ENCODE measurements at regions not wholly inside any gene's neighbourhood (a gene's known extent, or its start where the extent isn't known, plus 50 kb on each side); places are given as distances from the start of the nearest gene placed in this dataset.

DNA sequence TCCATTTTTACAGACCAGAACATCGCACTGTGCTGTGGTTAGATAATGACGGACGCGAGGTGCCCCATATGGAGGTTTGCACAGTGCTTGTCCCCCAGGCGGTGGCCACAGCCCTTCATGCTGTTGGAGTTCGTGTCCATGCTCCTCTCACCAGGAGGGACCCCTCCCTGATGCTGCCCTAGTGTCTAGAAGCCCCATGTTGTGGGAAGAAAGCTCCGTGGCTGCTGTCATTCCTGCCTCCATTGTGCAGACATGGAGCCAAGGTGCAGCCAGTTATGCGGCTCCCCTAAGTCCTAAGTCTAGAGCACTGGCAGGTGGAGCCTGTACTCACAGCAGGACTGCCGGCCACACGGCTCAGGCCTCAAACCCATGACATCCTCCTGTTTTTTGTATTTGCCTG, 464.9 kb downstream of the EIPR1 start:
- Mint-ChIP-seq H3K4me1 (peaks cover 6% of the 10 kb centered on the region), H3K9me3 (peaks cover 5% of the 10 kb centered on the region), H3K36me3 (ENCODE audit: low read depth) (no peaks in the 10 kb centered on the region), H3K27me3 (ENCODE audit: low read depth) (no peaks in the 10 kb centered on the region), H3K27ac (ENCODE audit: unreplicated experiment) (no peak overlapping the region), H3K4me3 (no peak overlapping the region)
- DNase-seq (ENCODE audit: low read depth, low spot score) = no peak
- TF ChIP-seq, protein P1, sequence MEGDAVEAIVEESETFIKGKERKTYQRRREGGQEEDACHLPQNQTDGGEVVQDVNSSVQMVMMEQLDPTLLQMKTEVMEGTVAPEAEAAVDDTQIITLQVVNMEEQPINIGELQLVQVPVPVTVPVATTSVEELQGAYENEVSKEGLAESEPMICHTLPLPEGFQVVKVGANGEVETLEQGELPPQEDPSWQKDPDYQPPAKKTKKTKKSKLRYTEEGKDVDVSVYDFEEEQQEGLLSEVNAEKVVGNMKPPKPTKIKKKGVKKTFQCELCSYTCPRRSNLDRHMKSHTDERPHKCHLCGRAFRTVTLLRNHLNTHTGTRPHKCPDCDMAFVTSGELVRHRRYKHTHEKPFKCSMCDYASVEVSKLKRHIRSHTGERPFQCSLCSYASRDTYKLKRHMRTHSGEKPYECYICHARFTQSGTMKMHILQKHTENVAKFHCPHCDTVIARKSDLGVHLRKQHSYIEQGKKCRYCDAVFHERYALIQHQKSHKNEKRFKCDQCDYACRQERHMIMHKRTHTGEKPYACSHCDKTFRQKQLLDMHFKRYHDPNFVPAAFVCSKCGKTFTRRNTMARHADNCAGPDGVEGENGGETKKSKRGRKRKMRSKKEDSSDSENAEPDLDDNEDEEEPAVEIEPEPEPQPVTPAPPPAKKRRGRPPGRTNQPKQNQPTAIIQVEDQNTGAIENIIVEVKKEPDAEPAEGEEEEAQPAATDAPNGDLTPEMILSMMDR (conservative IDR thresholded peaks at IDR 0.05) = no peak

DNA sequence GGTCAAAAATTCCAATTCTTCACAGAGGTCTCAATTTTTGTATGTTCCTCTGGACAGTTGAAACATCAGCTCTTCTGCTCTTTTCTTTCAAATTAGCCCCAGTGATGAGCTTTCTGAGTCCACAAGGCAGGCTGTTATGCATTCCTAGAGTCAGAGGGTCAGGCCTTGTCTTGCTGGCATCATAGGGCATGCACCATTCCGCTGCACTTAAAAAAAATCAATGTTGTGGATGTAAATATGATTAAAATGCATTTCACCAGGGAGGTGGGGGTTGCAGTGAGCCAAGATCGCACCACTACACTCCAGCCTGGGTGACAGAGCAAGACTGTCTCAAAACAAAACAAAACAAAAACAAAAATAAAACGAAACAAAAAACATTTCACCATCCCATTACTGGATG, 465.3 kb downstream of the EIPR1 start:
- TF ChIP-seq, protein P1 (conservative IDR thresholded peaks at IDR 0.05) = no peak
- no peak overlapping the region for H3K4me3 Mint-ChIP-seq
- H3K36me3 Mint-ChIP-seq (ENCODE audit: low read depth) = no peaks in the 10 kb centered on the region
- H3K27me3 Mint-ChIP-seq (ENCODE audit: low read depth) = no peaks in the 10 kb centered on the region
- no peak overlapping the region for H3K27ac Mint-ChIP-seq (ENCODE audit: unreplicated experiment)
- peaks cover 5% of the 10 kb centered on the region for H3K9me3 Mint-ChIP-seq
- DNase-seq (ENCODE audit: low read depth, low spot score) = no peak
- H3K4me1 Mint-ChIP-seq = peaks cover 6% of the 10 kb centered on the region

DNA sequence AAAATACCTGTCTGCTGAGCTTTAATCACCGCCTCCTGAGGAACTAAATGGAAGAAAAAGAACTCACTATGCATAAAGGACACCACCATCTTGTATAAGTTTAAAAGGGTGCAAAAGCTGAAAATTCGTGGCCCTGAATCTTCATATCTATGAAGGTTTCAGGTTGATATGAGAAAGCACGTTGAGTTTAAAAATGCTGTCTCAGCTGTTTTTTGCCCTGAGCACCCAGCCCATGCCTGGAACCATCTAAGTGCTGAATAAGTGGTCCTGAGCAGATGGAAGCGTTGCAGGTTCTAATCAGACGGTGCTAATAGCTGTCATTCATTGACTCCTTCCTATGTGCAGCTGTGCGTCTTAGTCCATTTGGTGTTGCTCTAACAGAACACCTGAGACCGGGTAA, 467.4 kb downstream of the EIPR1 start:
- H3K27me3 Mint-ChIP-seq (ENCODE audit: low read depth) = no peaks in the 10 kb centered on the region

DNA sequence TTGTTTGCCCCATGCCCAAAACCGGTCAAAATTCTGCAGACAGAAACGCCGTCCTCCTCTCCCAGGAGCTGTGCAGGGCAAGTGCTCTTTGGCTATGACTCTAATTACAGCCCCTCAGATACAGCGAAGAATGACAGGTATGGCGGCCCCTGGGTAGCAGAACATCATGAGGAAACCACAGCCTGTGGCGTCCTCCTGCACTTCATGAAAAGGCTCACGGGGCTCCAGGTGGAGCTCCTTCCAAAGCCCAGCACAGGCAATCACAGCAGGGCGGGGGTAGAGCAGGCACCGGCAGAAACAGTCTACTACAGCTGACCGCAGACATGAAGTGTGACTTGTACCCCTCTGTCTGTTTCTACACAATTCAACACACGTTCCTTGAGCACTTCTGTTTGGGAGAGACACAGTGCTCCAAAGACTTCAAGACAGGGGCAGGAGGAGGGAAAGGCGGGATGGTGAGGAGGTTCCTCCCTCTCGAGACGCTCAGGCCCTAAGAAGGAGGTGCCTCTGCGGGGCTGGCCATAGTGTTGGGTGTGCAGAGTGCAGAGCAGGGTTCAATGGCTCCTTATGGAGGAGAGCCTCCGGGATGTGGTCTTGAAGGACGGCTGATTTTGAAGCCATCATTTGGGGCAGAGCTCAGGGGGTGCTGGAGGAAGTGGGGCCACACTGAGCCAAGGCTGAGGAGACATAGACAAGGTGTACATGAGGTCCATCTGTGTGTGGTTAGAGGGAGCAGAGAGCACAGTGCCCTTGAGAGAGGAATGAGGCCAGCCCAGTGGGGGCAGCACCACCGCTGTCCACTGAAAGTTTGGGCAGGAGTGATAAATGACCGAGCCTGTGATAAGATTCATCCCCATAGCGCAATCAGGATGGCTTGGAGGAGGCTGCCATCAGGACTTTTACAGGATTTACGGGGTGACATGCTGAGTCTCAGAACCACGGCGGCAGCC, 468.3 kb downstream of the EIPR1 start:
- no peak overlapping the region for H3K4me3 Mint-ChIP-seq
- no peaks in the 10 kb centered on the region for H3K9me3 Mint-ChIP-seq
- peaks cover 6% of the 10 kb centered on the region for H3K4me1 Mint-ChIP-seq
- no peak for DNase-seq (ENCODE audit: low read depth, low spot score)
- no peak overlapping the region for H3K27ac Mint-ChIP-seq (ENCODE audit: unreplicated experiment)
- no peaks in the 10 kb centered on the region for H3K36me3 Mint-ChIP-seq (ENCODE audit: low read depth)
- H3K27me3 Mint-ChIP-seq (ENCODE audit: low read depth) = no peaks in the 10 kb centered on the region
- TF ChIP-seq, protein P1 (conservative IDR thresholded peaks at IDR 0.05) = no peak

More for the DNA sequence above, 467.4 kb downstream of the EIPR1 start:
- H3K4me1 Mint-ChIP-seq = peaks cover 6% of the 10 kb centered on the region
- no peak for DNase-seq (ENCODE audit: low read depth, low spot score)
- TF ChIP-seq, protein P1 (conservative IDR thresholded peaks at IDR 0.05) = no peak
- H3K9me3 Mint-ChIP-seq = no peaks in the 10 kb centered on the region
- no peak overlapping the region for H3K4me3 Mint-ChIP-seq
- no peak overlapping the region for H3K27ac Mint-ChIP-seq (ENCODE audit: unreplicated experiment)
- no peaks in the 10 kb centered on the region for H3K36me3 Mint-ChIP-seq (ENCODE audit: low read depth)

DNA sequence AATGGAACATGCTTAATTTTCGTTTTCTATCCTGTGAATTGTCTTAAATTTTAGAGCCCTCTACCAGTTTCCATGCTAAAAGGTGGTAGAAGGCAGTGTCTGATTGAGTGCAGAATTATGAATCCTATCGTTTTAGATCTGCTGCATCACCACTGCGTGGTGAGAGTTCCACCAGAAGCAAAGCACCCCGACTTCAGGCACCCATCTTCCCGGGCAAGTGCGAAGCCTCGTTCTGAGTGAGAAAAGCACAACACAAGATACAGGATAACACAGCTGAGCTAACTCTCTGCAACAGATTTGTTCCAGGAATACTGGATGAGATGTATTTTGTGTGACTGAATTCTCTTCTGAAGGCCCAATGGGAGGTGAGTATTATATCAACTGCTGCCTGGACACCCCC, 471.5 kb downstream of the EIPR1 start:
- Mint-ChIP-seq H3K36me3 (ENCODE audit: low read depth) (no peaks in the 10 kb centered on the region), H3K27ac (ENCODE audit: unreplicated experiment) (no peak overlapping the region), H3K4me1 (peaks cover 11% of the 10 kb centered on the region), H3K9me3 (no peaks in the 10 kb centered on the region), H3K27me3 (ENCODE audit: low read depth) (no peaks in the 10 kb centered on the region), H3K4me3 (no peak overlapping the region)
- no peak for DNase-seq (ENCODE audit: low read depth, low spot score)
- TF ChIP-seq, protein P1 (conservative IDR thresholded peaks at IDR 0.05) = no peak
